KBM-7 (cell line): ENCODE measurements at regions not wholly inside any gene's neighbourhood (a gene's known extent, or its start where the extent isn't known, plus 50 kb on each side); places are given as distances from the start of the nearest gene placed in this dataset.
"Not testable (repeated sequence)": the region's sequence is repeated elsewhere in the genome, so short reads cannot be mapped to it uniquely, and the experiment has no call there.

ENCODE experiments used
- DNase-seq: peaks from one replicate; pipeline ENCODE4 v3.0.0-alpha.2; 2015
- in situ Hi-C: fragments of 300-500 bp; cut with MboI; formaldehyde crosslinking; loops from 2 replicates; pipeline ENCODE4 v1.14.3; 2020; ENCODE audit warnings: low sequenced_read_pairs, low pct_unique_long_range_greater_than_20kb, mixed read lengths

GRCh38 chr10:37067576-37067975, 57.8 kb upstream of the ANKRD30A start:
- in situ Hi-C loops = no loop called here

DNA sequence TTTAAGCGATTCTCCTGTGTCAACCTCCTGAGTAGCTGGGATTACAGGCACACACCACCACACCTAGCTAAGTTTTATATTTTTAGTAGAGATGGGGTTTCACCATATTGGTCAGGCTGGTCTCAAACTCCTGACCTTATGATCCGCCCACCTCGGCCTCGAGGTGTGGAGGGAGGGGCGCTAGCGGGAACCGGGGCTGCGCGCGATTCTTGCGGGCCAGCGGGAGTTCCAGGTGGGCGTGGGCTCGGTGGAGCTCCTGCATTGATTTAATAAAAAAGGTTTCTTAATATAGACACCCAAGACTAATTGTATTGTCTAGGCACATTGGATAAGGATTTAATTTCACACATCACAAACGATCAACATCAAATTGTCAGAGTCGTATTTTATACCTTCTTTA, 63.1 kb upstream of the ANKRD30A start:
- in situ Hi-C loops, DNase-seq: not testable (repeated sequence)

More at GRCh38 chr10:37067576-37067975, 57.8 kb upstream of the ANKRD30A start:
- no peak for DNase-seq

GRCh38 chr10:37057261-37057660, 68.1 kb upstream of the ANKRD30A start:
- DNase-seq = no peak
- in situ Hi-C loops = no loop called here

DNA sequence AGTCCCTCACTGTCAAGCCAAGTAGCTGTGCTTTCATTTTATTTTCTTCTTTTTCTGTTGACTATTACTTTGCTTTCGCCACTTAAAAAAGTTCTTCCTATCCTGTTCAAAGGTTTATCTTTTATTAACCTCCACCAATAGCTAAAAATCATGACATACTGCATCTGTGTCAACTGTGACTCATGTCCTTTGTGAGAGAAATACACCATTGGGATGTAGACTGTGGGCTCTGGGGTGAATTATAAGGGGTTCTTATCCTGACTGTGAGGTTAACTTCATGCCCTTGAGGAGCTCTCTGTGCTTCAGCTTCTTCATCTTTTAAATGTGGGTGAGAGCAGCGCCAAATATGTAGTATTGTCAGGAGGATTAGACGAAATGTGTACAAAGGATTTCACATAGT, 71.9 kb upstream of the ANKRD30A start:
- no peak for DNase-seq

DNA sequence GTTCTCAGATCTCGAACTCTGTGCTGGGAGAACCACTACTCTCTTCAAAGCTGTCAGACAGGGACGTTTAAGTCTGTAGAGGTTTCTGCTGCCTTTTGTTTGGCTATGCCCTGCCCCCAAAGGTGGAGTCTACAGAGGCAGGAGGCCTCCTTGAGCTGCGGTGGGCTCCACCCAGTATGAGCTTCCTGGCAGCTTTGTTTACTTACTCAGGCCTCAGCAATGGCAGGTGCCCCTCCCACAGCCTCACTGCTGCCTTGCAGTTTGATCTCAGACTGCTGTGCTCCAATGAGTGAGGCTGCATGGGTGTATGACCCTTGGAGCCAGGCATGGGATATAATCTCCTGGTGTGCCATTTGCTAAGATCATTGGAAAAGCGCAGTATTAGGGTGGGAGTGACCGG, 75.4 kb upstream of the ANKRD30A start:
- in situ Hi-C loops, DNase-seq: not testable (repeated sequence)

More for the DNA sequence above, 71.9 kb upstream of the ANKRD30A start:
- in situ Hi-C loops = no loop called here

DNA sequence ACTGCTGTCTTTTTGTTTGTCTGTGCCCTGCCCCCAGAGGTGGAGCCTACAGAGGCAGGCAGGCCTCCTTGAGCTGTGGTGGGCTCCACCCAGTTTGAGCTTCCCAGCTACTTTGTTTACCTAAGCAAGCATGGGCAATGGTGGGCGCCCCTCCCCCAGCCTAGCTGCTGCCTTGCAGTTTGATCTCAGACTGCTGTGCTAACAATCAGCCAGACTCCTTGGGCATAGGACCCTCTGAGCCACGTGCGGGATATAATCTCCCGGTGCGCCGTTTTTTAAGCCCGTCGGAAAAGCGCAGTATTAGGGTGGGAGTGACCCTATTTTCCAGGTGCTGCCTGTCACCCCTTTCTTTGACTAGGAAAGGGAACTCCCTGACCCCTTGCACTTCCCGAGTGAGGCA, 81.1 kb upstream of the ANKRD30A start:
- DNase-seq, in situ Hi-C loops: not testable (repeated sequence)

DNA sequence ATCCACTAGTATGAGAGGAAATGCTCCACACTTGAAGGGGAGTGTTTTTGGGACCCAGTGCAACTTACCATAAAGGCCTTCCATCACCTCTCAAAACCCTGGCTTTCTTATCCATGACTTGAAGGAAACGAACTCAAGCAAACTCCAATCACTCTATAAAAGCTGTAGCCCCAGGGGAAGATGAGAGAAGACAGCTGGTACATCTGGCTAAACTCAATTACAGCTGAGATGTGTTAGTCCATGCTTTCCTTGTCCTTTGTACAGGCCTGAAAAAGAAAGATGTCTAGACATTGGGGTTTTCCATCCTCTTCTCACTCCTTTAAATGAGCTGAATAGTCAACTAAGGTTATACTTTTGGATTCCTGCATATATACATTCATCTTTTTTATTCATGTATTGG, 89.5 kb upstream of the ANKRD30A start:
- in situ Hi-C loops = no loop called here
- no peak for DNase-seq

- DNase-seq = no peak
- in situ Hi-C loops = no loop called here
These were observed 109.9 kb upstream of the ANKRD30A start for GRCh38 chr10:37015498-37015897.

DNA sequence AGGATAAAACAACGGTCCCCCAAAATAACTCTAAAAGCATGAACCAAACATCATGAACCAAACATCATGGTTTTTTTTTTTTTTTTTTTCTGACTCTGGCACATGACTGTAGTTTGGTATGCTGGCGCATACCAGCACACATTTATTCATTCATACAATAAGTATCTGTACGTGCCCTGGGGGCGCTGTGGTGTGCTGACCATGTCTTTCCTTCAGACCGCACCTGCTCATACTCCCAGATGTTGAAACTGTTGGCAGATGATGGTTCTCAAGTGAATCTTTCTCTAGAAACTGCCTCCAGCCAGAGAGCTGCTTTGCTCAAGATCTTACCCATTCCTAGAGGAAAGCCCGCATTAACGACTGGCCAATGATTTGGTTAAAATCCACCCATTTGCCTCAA, 114.7 kb upstream of the ANKRD30A start:
- no peak for DNase-seq
- in situ Hi-C loops = no loop called here

GRCh38 chr10:37008276-37008675, 117.1 kb upstream of the ANKRD30A start:
- in situ Hi-C loops, DNase-seq: not testable (repeated sequence)

GRCh38 chr10:37003126-37003525, 122.3 kb upstream of the ANKRD30A start:
- in situ Hi-C loops = no loop called here

GRCh38 chr10:36995806-36996205, 129.6 kb upstream of the ANKRD30A start:
- in situ Hi-C loops, DNase-seq: not testable (repeated sequence)

More at GRCh38 chr10:37003126-37003525, 122.3 kb upstream of the ANKRD30A start:
- no peak for DNase-seq

DNA sequence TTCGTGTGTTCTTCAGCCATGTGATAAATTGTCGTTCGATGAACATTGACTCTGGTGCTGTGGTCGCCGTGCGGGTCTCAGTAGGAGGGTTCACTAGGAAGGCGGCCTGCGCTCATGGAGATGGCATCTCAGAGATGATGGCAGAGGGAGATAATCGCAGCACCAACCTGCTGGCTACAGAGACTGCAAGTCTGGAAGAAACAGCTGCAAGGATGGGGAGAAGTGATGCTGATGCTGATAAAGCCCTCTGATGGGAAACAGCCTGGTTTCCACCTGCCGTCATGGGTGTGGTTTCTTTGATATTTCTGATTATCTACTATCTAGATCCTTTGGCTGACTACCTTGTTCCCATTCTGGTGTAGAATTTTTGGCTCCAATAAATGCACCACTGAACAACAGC, 130.5 kb upstream of the ANKRD30A start:
- DNase-seq = no peak
- in situ Hi-C loops = no loop called here

DNA sequence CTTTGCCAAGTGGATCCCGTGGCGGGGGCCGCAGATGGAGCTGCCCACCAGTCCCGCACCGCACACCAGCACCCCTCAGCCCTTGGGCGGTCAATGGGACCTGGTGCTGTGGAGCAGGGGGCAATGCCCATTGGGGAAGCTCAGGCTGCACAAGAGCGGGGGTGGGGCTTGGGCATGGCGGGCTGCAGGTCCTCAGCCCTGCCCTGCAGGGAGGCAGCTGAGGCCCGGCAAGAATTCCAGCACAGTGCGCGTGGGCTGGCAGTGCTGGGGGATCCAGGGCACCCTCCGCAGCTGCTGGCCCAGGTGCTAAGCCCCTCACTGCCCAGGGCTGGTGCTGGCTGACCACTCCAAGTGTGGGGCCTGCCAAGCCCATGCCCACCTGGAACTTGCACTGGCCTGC, 136.2 kb upstream of the ANKRD30A start:
- in situ Hi-C loops = no loop called here
- DNase-seq = no peak

DNA sequence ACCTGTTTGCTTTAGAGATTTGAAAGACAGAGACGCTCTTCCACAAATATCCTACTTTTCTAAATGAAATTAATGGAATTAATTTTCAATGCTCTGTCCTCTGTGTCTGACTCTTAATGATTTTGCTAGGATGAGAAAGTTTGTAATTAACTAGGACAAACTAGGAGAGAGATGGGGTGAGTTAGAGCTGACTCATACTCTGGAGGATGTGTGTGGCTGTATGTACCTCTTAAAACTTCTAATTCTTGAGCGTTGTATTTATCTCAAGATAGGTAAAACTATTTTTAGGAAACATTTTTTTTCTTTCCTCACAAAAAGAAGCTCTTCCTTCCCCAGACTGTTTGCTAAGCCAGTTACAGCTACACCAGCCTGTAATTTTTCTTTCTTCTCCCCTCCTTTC, 178.8 kb upstream of the ANKRD30A start:
- in situ Hi-C loops = no loop called here
- DNase-seq = no peak

- in situ Hi-C loops = no loop called here
- no peak for DNase-seq
These were observed 181.9 kb upstream of the ANKRD30A start for GRCh38 chr10:36943544-36943943.

DNA sequence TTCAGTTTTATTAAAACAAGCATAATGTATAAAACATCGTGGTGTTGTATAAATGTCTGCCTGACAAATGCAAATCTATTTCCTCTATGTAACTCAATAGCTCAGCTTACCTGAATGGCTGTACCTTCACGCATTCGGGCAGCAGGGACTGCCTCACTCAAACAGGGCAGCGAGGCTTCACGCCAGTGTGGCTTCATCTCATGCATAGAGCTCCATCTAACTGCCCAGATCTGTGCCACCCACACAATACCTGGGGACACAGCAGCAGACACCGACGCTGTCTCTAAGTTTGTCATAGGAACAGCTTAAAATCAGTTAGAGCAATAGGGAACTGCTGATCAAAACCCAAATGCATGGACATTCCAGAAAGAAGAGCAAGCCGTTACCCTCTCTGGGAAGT, 182.8 kb upstream of the ANKRD30A start:
- in situ Hi-C loops = no loop called here
- DNase-seq = no peak

GRCh38 chr10:36903040-36903439, 222.4 kb upstream of the ANKRD30A start:
- no peak for DNase-seq
- in situ Hi-C loops = no loop called here

GRCh38 chr10:36899652-36900051, 225.7 kb upstream of the ANKRD30A start:
- in situ Hi-C loops = no loop called here

DNA sequence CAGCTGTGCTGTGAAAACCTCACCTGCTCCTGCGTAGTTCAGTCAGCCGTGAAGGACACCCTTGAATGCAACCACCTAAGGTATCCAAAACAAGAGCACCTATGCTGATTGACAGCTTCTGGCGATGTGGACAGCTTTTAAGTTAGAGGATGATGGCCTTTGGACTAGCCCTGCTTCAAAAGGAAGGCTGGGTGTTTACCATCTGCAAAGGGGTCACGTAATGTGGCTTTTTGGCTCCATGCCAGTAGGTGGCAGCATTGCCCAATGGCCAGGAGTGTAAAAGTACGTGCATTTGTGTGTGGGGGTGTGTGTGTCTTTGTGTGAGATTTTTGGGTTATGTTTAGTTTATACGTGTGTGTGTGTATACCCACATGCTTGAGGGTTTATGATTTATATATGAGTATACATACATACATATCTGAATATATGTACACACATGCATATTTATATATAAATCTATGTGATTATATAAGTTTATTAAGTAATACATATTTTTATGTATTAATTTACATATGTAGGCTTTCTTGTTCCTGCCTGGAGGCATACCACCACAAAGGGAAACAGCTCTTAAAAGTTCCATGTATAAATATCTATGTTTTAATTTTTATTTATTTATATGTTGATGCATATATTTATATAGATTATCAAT, 236.3 kb upstream of the ANKRD30A start:
- in situ Hi-C loops = no loop called here
- peak; percentile 64 for DNase-seq

More at GRCh38 chr10:36899652-36900051, 225.7 kb upstream of the ANKRD30A start:
- DNase-seq = no peak

DNA sequence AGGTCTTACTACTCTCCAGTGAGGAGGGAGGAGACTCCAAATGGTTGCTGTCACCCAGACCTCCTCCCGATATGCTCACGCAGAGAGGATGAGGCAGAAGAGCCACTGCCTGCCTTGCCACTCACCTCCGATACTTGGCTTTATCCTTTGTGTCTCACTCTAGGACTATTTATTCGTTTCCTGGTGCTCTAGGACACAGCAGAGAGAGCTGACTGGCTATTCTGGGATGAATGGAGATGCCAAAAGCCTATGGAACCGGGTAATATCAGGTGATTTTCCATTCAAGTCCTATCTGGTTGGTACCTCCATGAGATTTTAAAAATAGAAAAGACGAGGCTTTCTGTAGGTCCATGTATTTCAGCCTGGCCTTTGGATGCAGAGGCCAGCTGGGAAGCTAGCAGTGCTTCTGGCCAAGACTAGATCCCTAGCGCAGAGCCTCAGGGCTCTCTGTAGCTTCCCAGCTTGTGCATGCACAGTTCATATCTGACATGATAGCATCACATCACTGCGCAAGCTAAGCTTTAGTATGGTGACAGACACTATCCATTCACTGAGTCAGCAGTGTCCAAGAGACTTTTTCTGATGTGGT, 239.0 kb upstream of the ANKRD30A start:
- DNase-seq = no peak
- in situ Hi-C loops = no loop called here
